B cell (primary cell): ENCODE measurements at regions not wholly inside any gene's neighbourhood (a gene's known extent, or its start where the extent isn't known, plus 50 kb on each side); places are given as distances from the start of the nearest gene placed in this dataset.

Source experiments
- EZH2 ChIP-seq: IDR thresholded peaks from 2 replicates; pipeline ENCODE4 v1.6.1; 2012; ENCODE audit warnings: borderline replicate concordance, low read depth, mild to moderate bottlenecking, moderate library complexity, low read length; ENCODE audit not compliant: insufficient read depth, poor library complexity, severe bottlenecking
- TF ChIP-seq, protein P1 (sequence below): fragments of 200-600 bp; IDR thresholded peaks from one replicate; pipeline ENCODE4 v1.8.0; 2022; ENCODE audit warnings: antibody characterized with exemption, mild to moderate bottlenecking

DNA sequence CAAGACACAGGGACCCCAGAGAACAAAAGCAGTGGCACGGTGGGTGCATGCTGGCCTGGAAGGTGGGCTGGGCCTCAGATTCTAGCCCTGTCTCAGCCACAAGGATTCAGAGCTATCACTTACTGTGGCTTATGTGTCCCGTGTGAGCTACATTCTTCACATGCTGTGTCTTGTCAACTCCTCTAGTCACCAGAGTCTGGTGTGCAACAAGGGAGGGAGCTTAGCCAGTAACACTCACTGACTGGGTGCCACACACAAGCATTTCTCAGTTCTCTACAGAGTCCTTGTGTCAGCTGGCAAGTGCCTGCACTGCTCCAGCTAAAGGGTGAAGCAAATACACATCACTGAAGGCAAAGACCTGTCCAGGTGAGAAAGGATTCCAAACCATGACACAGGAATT is 186.9 kb upstream of the CDYL start:
- TF ChIP-seq, protein P1, sequence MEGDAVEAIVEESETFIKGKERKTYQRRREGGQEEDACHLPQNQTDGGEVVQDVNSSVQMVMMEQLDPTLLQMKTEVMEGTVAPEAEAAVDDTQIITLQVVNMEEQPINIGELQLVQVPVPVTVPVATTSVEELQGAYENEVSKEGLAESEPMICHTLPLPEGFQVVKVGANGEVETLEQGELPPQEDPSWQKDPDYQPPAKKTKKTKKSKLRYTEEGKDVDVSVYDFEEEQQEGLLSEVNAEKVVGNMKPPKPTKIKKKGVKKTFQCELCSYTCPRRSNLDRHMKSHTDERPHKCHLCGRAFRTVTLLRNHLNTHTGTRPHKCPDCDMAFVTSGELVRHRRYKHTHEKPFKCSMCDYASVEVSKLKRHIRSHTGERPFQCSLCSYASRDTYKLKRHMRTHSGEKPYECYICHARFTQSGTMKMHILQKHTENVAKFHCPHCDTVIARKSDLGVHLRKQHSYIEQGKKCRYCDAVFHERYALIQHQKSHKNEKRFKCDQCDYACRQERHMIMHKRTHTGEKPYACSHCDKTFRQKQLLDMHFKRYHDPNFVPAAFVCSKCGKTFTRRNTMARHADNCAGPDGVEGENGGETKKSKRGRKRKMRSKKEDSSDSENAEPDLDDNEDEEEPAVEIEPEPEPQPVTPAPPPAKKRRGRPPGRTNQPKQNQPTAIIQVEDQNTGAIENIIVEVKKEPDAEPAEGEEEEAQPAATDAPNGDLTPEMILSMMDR, result no peak
- no peak for TF ChIP-seq EZH2
